ENCODE measurements at regions not wholly inside any gene's neighbourhood (a gene's known extent, or its start where the extent isn't known, plus 50 kb on each side); places are given as distances from the start of the nearest gene placed in this dataset.

DNA sequence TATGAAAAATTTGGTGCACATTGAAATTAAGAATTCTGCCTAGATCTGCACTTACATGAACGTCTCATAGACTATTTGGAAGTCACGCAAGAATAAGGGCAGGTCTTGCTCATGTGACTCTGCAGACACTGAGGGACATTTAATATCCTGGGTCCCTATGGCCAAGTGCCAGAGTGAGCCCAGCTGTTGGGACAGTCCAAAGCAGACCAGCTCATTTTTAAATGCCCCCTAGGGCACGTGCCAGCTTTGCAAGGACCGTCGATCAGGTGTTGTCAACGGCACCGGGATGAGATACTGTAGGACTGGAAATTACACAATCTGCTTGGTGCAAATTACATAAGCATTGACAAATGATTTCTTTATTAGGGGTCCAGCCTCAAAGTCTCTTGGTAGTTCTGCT lies 293.6 kb downstream of the TEX29 start:
- TF ChIP-seq, protein P1, sequence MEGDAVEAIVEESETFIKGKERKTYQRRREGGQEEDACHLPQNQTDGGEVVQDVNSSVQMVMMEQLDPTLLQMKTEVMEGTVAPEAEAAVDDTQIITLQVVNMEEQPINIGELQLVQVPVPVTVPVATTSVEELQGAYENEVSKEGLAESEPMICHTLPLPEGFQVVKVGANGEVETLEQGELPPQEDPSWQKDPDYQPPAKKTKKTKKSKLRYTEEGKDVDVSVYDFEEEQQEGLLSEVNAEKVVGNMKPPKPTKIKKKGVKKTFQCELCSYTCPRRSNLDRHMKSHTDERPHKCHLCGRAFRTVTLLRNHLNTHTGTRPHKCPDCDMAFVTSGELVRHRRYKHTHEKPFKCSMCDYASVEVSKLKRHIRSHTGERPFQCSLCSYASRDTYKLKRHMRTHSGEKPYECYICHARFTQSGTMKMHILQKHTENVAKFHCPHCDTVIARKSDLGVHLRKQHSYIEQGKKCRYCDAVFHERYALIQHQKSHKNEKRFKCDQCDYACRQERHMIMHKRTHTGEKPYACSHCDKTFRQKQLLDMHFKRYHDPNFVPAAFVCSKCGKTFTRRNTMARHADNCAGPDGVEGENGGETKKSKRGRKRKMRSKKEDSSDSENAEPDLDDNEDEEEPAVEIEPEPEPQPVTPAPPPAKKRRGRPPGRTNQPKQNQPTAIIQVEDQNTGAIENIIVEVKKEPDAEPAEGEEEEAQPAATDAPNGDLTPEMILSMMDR (IDR thresholded peaks at IDR 0.05) = no peak
- no peak for TF ChIP-seq POLR2A (IDR thresholded peaks at IDR 0.05)
- Histone ChIP-seq H3K27ac (peak overlapping the region in 2 of 3 donors; percentile 69 to 70), H3K9me3 (no peaks in the 10 kb centered on the region), H3K4me3 (no peak overlapping the region), H3K4me1 (peaks cover 0 to 24% (median 11%) of the 10 kb centered on the region in 4 donors), H3K36me3 (no peaks in the 10 kb centered on the region), H3K27me3 (no peaks in the 10 kb centered on the region)
- 55% methylated on average over 2 of the region's 7 CpGs for WGBS (ENCODE audit: insufficient coverage, low coverage, low lambda C conversion rate, missing lambda C conversion rate)
- intact Hi-C loops (cut with DNase I) = no loop called here
- peak; percentile 18 to 49 (median 40) for ATAC-seq
- DNase-seq = peak in 2 of 3 donors; percentile 43 to 57

DNA sequence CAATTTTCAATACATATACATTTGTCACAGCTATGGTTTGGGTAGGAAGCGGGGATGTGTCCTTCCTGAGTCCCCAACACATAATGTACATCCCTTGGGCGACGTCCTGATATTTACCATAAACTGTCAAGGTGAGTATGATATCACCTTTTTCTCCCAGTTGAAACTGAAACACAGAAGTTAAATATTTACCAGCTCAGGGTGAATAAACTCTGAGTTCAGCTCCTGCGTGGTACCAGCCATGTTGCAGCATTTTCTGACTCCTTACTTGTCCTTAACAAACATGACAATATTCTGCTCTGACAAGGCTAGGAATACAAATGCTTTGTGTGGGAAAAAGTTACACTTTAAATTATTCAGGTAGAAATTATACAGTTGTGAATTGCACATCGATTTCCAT lies 294.2 kb downstream of the TEX29 start:
- DNase-seq (peak in 2 of 3 donors; percentile 41 to 64), ATAC-seq (peak; percentile 82 to 90 (median 84))
- WGBS (ENCODE audit: insufficient coverage, low coverage, low lambda C conversion rate, missing lambda C conversion rate) = 22% methylated on average over 5 of the region's 5 CpGs
- H3K9me3 ChIP-seq = no peaks in the 10 kb centered on the region
- H3K27ac ChIP-seq = peak overlapping the region in 2 of 3 donors; percentile 69 to 70
- peaks cover 0 to 24% (median 11%) of the 10 kb centered on the region in 4 donors for H3K4me1 ChIP-seq
- H3K36me3 ChIP-seq = no peaks in the 10 kb centered on the region
- H3K27me3 ChIP-seq = no peaks in the 10 kb centered on the region
- H3K4me3 ChIP-seq = no peak overlapping the region
- intact Hi-C loops (cut with DNase I) = no loop called here
- TF ChIP-seq POLR2A (IDR thresholded peaks at IDR 0.05) = peak; percentile 21
- TF ChIP-seq, protein P1 (IDR thresholded peaks at IDR 0.05) = no peak

DNA sequence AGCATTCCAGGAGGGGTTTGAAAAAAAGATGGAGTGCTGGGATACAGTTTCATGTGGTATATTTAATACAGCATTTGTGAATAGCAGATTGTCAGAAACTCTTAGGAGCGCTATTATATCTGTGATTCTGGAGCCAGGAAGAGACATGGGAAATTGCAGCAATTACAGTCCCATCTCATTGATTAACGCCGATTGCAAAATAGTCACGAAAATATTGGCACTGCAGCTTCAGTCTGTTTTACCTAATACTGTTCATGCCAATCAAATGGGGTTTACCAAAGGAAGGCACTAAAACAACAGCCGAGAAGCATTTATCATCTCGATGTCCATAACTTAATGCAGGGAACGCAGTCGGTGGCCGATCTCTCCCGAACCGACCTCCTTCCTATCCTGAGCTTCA lies 295.8 kb downstream of the TEX29 start:
- Histone ChIP-seq H3K27me3 (no peaks in the 10 kb centered on the region), H3K27ac (peak overlapping the region in 2 of 3 donors; percentile 69 to 70), H3K36me3 (no peaks in the 10 kb centered on the region), H3K4me1 (peaks cover 0 to 24% (median 11%) of the 10 kb centered on the region in 4 donors), H3K9me3 (no peaks in the 10 kb centered on the region), H3K4me3 (no peak overlapping the region)
- TF ChIP-seq, protein P1 (IDR thresholded peaks at IDR 0.05) = no peak
- no peak for TF ChIP-seq POLR2A (IDR thresholded peaks at IDR 0.05)
- DNase-seq = peak in 1 of 3 donors; percentile 53
- intact Hi-C loops (cut with DNase I) = no loop called here
- peak; percentile 62 to 82 (median 70) for ATAC-seq
- 28% methylated on average over 11 of the region's 11 CpGs for WGBS (ENCODE audit: insufficient coverage, low coverage, low lambda C conversion rate, missing lambda C conversion rate)

DNA sequence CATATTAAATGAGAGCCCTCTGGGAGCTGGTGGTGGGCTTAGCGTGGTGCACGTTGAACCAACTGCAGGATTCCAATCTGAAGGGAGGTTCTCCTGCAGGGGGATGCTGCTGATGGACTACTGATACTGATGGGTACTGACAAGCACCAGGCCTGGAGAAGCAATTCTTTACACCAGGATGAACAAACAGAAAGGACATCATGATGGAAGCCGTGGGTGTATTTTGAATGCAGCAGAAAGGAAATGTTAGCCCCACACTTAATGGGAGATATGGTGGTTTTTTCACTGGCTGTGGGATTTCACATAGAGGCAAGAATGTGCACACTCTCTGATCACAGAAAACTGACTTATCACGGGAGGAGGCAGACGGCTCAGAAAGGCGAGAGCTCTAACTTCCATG lies 299.7 kb downstream of the TEX29 start:
- no peaks in the 10 kb centered on the region for H3K36me3 ChIP-seq
- DNase-seq (peak in 1 of 3 donors; percentile 1), ATAC-seq (no peak)
- no peak overlapping the region for H3K27ac ChIP-seq
- H3K9me3 ChIP-seq = no peaks in the 10 kb centered on the region
- intact Hi-C loops (cut with DNase I) = no loop called here
- 79% methylated on average over 6 of the region's 6 CpGs for WGBS (ENCODE audit: insufficient coverage, low coverage, low lambda C conversion rate, missing lambda C conversion rate)
- peaks cover 0 to 11% (median 5%) of the 10 kb centered on the region in 4 donors for H3K4me1 ChIP-seq
- no peaks in the 10 kb centered on the region for H3K27me3 ChIP-seq
- H3K4me3 ChIP-seq = no peak overlapping the region
- TF ChIP-seq, protein P1 (IDR thresholded peaks at IDR 0.05) = no peak

DNA sequence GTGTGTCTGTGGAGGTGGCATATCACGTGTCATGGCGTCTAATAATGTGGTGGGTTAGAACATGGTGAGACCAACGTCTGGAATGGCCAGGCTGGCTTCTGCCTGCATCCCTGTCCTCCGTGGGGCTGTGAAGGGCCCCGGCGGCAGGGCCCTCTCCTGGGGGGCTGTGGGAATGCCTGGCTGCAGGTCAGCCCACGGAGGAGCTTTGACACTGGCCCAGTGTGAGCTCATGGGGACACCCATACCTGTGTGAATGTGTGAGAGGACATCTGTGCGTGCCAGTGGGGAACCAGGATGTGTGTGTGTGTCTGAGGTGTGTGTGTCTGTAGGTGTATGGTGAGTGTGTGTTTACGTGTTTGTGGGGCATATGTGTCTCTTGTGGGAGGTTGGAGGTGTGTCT lies 300.1 kb downstream of the TEX29 start:
- Histone ChIP-seq H3K27ac (no peak overlapping the region), H3K9me3 (no peaks in the 10 kb centered on the region), H3K4me3 (no peak overlapping the region), H3K4me1 (peaks cover 0 to 11% (median 5%) of the 10 kb centered on the region in 4 donors), H3K27me3 (no peaks in the 10 kb centered on the region), H3K36me3 (no peaks in the 10 kb centered on the region)
- 91% methylated on average over 4 of the region's 9 CpGs for WGBS (ENCODE audit: insufficient coverage, low coverage, low lambda C conversion rate, missing lambda C conversion rate)
- DNase-seq (peak in 1 of 3 donors; percentile 16), ATAC-seq (no peak)
- intact Hi-C loops (cut with DNase I) = no loop called here
- TF ChIP-seq POLR2A (IDR thresholded peaks at IDR 0.05) = no peak
- TF ChIP-seq, protein P1 (IDR thresholded peaks at IDR 0.05) = no peak
